ENCODE measurements at regions not wholly inside any gene's neighbourhood (a gene's known extent, or its start where the extent isn't known, plus 50 kb on each side); places are given as distances from the start of the nearest gene placed in this dataset.

GRCh38 chr1:60558236-60558635, 484.7 kb upstream of the C1orf87 start:
- H3K27me3 ChIP-seq (ENCODE audit: control insufficient read depth, insufficient read depth, low read length): no peaks in the 10 kb centered on the region
- no peak overlapping the region for H3K4me2 ChIP-seq (ENCODE audit: low read length)
- H3K4me3 ChIP-seq (ENCODE audit: low read depth, low read length): no peak overlapping the region
- no peak for TF ChIP-seq CTCF (IDR thresholded peaks at IDR 0.05)
- H3K36me3 ChIP-seq (ENCODE audit: control insufficient read depth, insufficient read depth, low read length): no peaks in the 10 kb centered on the region
- no peaks in the 10 kb centered on the region for H3K4me1 ChIP-seq
- no peaks in the 10 kb centered on the region for H3K9me3 ChIP-seq (ENCODE audit: control insufficient read depth, low read length)
- no peak overlapping the region for H3K27ac ChIP-seq
- no peak overlapping the region for H3K9ac ChIP-seq
- H3K79me2 ChIP-seq: no peaks in the 10 kb centered on the region
- H2AFZ ChIP-seq: no peak overlapping the region

GRCh38 chr1:60553730-60554129, 480.2 kb upstream of the C1orf87 start:
- H3K4me1 ChIP-seq: no peaks in the 10 kb centered on the region
- no peak overlapping the region for H3K4me2 ChIP-seq (ENCODE audit: low read length)
- no peak overlapping the region for H2AFZ ChIP-seq
- no peak overlapping the region for H3K4me3 ChIP-seq (ENCODE audit: low read depth, low read length)
- H3K27me3 ChIP-seq (ENCODE audit: control insufficient read depth, insufficient read depth, low read length): no peaks in the 10 kb centered on the region
- no peaks in the 10 kb centered on the region for H3K36me3 ChIP-seq (ENCODE audit: control insufficient read depth, insufficient read depth, low read length)
- no peak for TF ChIP-seq CTCF (IDR thresholded peaks at IDR 0.05)
- H3K27ac ChIP-seq: no peak overlapping the region
- no peak overlapping the region for H3K9ac ChIP-seq
- H3K9me3 ChIP-seq (ENCODE audit: control insufficient read depth, low read length): no peaks in the 10 kb centered on the region
- H3K79me2 ChIP-seq: no peaks in the 10 kb centered on the region

- Histone ChIP-seq H3K27ac (no peak overlapping the region), H3K36me3 (ENCODE audit: control insufficient read depth, insufficient read depth, low read length) (no peaks in the 10 kb centered on the region), H3K9me3 (ENCODE audit: control insufficient read depth, low read length) (no peaks in the 10 kb centered on the region), H3K9ac (no peak overlapping the region), H3K79me2 (no peaks in the 10 kb centered on the region), H3K4me3 (ENCODE audit: low read depth, low read length) (no peak overlapping the region), H2AFZ (no peak overlapping the region), H3K4me1 (no peaks in the 10 kb centered on the region), H3K4me2 (ENCODE audit: low read length) (no peak overlapping the region), H3K27me3 (ENCODE audit: control insufficient read depth, insufficient read depth, low read length) (no peaks in the 10 kb centered on the region)
- no peak for TF ChIP-seq CTCF (IDR thresholded peaks at IDR 0.05)
These were observed 474.3 kb upstream of the C1orf87 start for GRCh38 chr1:60547821-60548220.

- no peak overlapping the region for H3K4me2 ChIP-seq (ENCODE audit: low read length)
- no peak for TF ChIP-seq CTCF (IDR thresholded peaks at IDR 0.05)
- H3K27ac ChIP-seq: no peak overlapping the region
- H3K27me3 ChIP-seq (ENCODE audit: control insufficient read depth, insufficient read depth, low read length): no peaks in the 10 kb centered on the region
- no peaks in the 10 kb centered on the region for H3K4me1 ChIP-seq
- no peaks in the 10 kb centered on the region for H3K9me3 ChIP-seq (ENCODE audit: control insufficient read depth, low read length)
- H3K4me3 ChIP-seq (ENCODE audit: low read depth, low read length): no peak overlapping the region
- H3K36me3 ChIP-seq (ENCODE audit: control insufficient read depth, insufficient read depth, low read length): no peaks in the 10 kb centered on the region
- no peak overlapping the region for H2AFZ ChIP-seq
- H3K9ac ChIP-seq: no peak overlapping the region
- H3K79me2 ChIP-seq: no peaks in the 10 kb centered on the region
These were observed 468.4 kb upstream of the C1orf87 start for GRCh38 chr1:60541831-60542532.

GRCh38 chr1:60540141-60540540, 466.6 kb upstream of the C1orf87 start:
- H3K4me3 ChIP-seq (ENCODE audit: low read depth, low read length): no peak overlapping the region
- no peak overlapping the region for H2AFZ ChIP-seq
- H3K79me2 ChIP-seq: no peaks in the 10 kb centered on the region
- H3K9ac ChIP-seq: no peak overlapping the region
- TF ChIP-seq CTCF (IDR thresholded peaks at IDR 0.05): no peak
- no peak overlapping the region for H3K4me2 ChIP-seq (ENCODE audit: low read length)
- no peak overlapping the region for H3K27ac ChIP-seq
- no peaks in the 10 kb centered on the region for H3K4me1 ChIP-seq
- H3K9me3 ChIP-seq (ENCODE audit: control insufficient read depth, low read length): no peaks in the 10 kb centered on the region
- no peaks in the 10 kb centered on the region for H3K27me3 ChIP-seq (ENCODE audit: control insufficient read depth, insufficient read depth, low read length)
- no peaks in the 10 kb centered on the region for H3K36me3 ChIP-seq (ENCODE audit: control insufficient read depth, insufficient read depth, low read length)
